NCI-H2196 (cell line): ENCODE measurements at regions not wholly inside any gene's neighbourhood (a gene's known extent, or its start where the extent isn't known, plus 50 kb on each side); places are given as distances from the start of the nearest gene placed in this dataset.
A peak's percentile ranks its signal among the peaks of the same experiment; 100 is the strongest.

ENCODE experiments used
- DNase-seq: peaks from one replicate; lab custom pipeline; 2025; ENCODE audit not compliant: unreplicated experiment; lab: John Stamatoyannopoulos, UW

GRCh38 chr6:113121571-113121970 is 735.6 kb upstream of the MARCKS start:
- DNase-seq = no peak

- DNase-seq = peak; percentile 10
Measured at GRCh38 chr6:113122060-113122459, 735.1 kb upstream of the MARCKS start.

GRCh38 chr6:113125626-113126025 is 731.5 kb upstream of the MARCKS start:
- DNase-seq = no peak

GRCh38 chr6:113127786-113128419 is 729.2 kb upstream of the MARCKS start:
- no peak for DNase-seq

GRCh38 chr6:113128661-113129060 is 728.5 kb upstream of the MARCKS start:
- DNase-seq = no peak

- DNase-seq = no peak
Measured at GRCh38 chr6:113129991-113130390, 727.2 kb upstream of the MARCKS start.

- DNase-seq = no peak
Measured at GRCh38 chr6:113137426-113137825, 719.7 kb upstream of the MARCKS start.

- no peak for DNase-seq
Measured at GRCh38 chr6:113140721-113141120, 716.4 kb upstream of the MARCKS start.

- no peak for DNase-seq
Measured at GRCh38 chr6:113141901-113142300, 715.2 kb upstream of the MARCKS start.

- no peak for DNase-seq
Measured at GRCh38 chr6:113142671-113143174, 714.4 kb upstream of the MARCKS start.

GRCh38 chr6:113143206-113143605 is 713.9 kb upstream of the MARCKS start:
- DNase-seq = no peak

- DNase-seq = no peak
Measured at GRCh38 chr6:113144117-113144516, 713.0 kb upstream of the MARCKS start.

GRCh38 chr6:113146878-113147277 is 710.3 kb upstream of the MARCKS start:
- DNase-seq = no peak

- no peak for DNase-seq
Measured at GRCh38 chr6:113147544-113147943, 709.6 kb upstream of the MARCKS start.

- DNase-seq = no peak
Measured at GRCh38 chr6:113148566-113148965, 708.6 kb upstream of the MARCKS start.

- DNase-seq = no peak
Measured at GRCh38 chr6:113149511-113149910, 707.6 kb upstream of the MARCKS start.

- no peak for DNase-seq
Measured at GRCh38 chr6:113160306-113161017, 696.7 kb upstream of the MARCKS start.

GRCh38 chr6:113161018-113161315 is 696.2 kb upstream of the MARCKS start:
- no peak for DNase-seq

GRCh38 chr6:113162739-113163138 is 694.4 kb upstream of the MARCKS start:
- DNase-seq = no peak

- DNase-seq = no peak
Measured at GRCh38 chr6:113168057-113168456, 689.1 kb upstream of the MARCKS start.

- no peak for DNase-seq
Measured at GRCh38 chr6:113169484-113169883, 687.7 kb upstream of the MARCKS start.

- no peak for DNase-seq
Measured at GRCh38 chr6:113170454-113170853, 686.7 kb upstream of the MARCKS start.

GRCh38 chr6:113171882-113172281 is 685.3 kb upstream of the MARCKS start:
- DNase-seq = no peak
